Cerebellar cortex (tissue), 1 donor: ENCODE measurements at regions not wholly inside any gene's neighbourhood (a gene's known extent, or its start where the extent isn't known, plus 50 kb on each side); places are given as distances from the start of the nearest gene placed in this dataset.
A peak's percentile ranks its signal among the peaks of the same experiment; 100 is the strongest.
"Not testable (repeated sequence)": the region's sequence is repeated elsewhere in the genome, so short reads cannot be mapped to it uniquely, and the experiment has no call there.

Experiments used
- DNase-seq: peaks from one replicate; pipeline ENCODE4 v3.0.0-alpha.2; 2015; ENCODE audit warnings: low spot score

GRCh38 chr3:43236008-43236407 is 50.3 kb upstream of the SNRK start:
- no peak for DNase-seq

DNA sequence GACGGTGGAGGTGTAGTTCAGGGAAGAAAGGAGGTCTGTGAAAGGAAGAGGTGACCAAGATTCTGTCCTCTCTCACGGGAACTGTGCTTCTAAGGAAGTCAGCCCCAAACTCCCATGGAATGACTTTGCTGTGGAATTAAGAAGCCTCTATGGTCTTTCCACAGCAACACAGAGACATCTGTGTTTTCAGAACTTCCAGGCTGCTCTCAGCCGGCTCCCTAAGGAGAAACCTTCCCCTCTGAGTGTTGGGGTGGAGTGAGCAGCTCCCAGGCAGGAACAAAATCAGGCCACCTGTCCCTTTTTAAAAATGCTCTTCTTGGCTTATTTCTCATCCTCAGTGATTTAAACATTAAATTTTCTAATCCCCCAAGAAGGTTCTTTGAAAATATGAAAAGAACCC is 53.3 kb upstream of the SNRK start:
- DNase-seq = peak; percentile 63

DNA sequence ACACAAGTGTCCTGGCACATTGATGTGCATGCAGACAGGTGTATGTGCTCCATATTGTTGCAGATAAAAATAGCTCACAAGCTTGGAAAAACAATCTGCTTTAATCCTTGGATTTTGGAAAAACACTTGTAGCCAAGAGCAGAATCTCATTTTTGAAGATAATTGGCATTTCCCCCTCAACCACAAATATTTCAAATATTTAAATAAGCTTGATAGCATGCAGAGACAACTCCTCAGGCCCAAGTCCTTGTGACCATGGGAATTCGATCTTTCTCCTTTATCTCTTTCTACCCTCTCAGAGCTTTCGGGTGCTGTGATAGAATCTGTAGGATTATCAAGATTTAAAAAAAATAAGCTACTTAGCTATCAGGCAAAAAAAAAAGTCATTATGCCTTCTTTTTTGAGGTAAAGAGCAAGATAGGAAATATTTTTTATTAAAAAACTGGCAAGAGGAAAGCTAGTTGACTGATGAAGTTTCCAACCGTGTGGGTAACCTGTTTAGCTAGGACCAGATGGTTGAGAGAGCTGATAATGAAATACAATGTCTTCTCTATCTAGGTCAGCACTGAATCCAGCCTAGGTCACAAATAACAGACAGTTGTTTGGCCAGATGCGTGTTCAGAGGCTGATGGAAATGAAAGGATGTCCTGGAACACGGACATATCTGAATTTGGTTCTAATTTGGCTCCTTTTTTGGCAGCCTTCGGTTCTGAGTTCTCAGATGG is 54.9 kb upstream of the SNRK start:
- peak; percentile 83 for DNase-seq

GRCh38 chr3:43229865-43230264 is 56.5 kb upstream of the SNRK start:
- DNase-seq = not testable (repeated sequence)

DNA sequence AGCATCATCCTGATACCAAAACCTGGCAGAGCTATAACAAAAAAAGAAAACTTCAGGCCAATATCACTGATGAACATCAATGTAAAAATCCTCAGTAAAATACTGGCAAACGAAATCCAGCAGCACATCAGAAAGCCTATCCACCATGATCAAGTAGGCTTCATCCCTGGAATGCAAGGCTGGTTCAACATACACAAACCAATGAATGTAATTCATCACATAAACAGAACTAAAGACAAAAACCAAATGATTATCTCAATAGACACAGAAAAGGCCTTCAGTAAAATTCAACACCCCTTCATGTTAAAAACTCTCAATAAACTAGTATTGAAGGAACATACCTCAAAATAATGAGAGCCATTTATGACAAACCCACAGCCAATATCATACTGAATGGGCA is 58.7 kb upstream of the SNRK start:
- DNase-seq = not testable (repeated sequence)

- DNase-seq = no peak
Measured at GRCh38 chr3:43224405-43225073, 61.8 kb upstream of the SNRK start.

DNA sequence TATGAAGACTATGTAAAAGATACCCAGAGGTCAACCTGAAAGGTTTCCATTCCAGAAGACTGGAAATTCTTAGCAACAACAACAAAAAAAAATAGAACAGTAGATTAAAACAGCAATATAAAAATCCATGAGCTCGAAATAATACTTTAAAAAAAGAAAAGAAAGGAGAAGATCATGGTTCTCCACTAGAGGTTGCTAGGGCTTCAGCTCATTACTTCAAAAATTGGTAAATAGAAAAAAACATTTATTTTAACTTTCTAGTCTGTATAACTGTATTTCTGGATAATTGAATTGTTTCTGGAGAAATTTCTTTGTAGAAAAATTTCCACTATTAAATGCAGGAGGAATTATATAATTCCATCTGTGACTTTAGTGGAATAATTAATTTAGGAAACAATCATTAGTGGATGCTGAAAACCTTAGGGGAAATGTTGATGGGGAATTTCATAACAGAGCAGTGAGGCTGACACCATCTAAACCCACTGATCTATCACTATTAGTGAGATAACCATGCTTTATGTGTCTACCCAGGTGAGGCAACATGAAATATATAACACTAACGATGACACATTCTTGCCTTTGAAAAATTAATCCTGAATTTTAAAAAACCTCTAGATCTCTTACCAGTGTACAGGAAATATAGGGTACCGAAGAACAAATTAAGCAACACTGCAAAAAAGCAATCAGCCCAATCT is 62.5 kb upstream of the SNRK start:
- no peak for DNase-seq

DNA sequence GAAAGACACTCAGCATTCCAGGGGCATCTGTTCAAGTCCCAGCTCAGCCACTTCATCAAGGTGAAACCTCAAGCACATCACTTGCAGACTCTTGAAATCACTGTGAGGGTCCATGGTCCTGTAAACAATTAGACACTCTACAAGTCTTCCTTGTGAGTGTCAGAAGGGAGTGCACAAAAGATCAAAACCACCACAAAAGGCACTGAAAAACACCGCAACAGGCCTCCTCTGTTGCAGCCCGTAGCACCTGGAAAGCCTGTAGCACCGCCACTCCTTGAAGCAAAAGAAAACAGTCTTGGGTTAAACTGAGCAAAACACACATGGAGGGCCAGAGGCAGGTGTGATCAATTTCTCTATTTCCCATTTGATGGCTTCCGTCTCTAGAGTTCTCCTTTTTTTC is 63.8 kb upstream of the SNRK start:
- no peak for DNase-seq

DNA sequence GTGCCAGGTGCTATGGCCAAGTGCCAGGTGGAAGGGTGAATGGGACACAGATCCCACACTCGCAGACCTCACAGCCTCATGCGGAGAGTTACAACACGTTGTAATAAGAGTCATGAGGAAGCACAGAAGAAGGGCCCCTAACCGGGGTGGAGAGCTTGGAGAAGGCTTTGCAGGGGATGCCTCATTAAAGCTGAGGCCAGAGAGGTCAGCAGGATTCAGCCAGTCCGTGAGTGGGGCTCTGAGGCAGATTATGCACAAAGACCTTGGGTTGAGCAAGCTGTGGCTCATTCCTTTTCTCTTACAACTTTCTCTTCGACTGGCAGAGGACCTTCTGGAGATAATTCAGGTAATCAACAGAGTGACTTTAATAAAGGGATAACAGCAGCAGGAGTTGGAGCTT is 65.3 kb upstream of the SNRK start:
- DNase-seq = no peak

DNA sequence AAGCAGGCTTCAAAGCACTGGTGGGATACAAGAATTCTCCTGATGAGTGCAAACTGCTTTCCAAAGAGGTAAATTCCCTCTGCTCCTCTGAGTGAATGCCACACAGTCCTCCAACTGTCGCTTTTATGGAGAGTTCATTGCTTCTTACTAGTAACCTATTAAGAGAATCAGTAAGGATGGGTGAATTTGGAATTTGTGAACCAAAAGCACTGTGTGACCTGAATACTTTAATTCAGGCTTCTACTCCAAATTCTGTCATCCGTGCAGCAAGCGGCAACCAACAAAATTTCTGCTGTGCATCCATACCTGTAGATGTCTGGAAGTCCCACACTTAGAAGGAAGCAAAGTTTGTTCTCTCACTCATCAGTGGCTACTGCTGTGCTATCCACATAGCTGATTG is 66.7 kb upstream of the SNRK start:
- no peak for DNase-seq

DNA sequence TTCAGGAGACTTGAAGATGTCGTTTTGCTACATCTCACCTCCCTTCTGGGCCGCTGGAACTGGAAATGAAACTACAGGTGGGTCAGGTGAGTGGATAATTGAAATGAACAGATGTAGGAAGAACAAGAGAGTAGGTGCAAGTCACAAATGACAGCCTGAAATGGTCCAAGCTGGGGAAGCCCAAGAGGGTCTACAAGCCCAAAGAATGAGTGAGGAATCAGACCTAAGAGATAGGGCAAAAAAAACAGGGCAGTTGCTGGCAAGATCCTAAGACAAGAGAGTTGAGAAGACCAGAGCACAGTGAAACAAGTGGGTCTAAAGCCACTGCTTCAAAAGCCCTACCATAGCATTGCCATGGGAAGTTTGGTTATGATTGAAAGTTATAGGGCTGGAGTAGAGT is 67.4 kb upstream of the SNRK start:
- no peak for DNase-seq

- no peak for DNase-seq
Measured at GRCh38 chr3:43218156-43218555, 68.2 kb upstream of the SNRK start.

- no peak for DNase-seq
Measured at GRCh38 chr3:43217633-43218032, 68.7 kb upstream of the SNRK start.

- DNase-seq = no peak
Measured at GRCh38 chr3:43217206-43217605, 69.1 kb upstream of the SNRK start.

GRCh38 chr3:43215663-43216275 is 70.6 kb upstream of the SNRK start:
- DNase-seq = no peak

GRCh38 chr3:43215138-43215537 is 71.2 kb upstream of the SNRK start:
- no peak for DNase-seq

DNA sequence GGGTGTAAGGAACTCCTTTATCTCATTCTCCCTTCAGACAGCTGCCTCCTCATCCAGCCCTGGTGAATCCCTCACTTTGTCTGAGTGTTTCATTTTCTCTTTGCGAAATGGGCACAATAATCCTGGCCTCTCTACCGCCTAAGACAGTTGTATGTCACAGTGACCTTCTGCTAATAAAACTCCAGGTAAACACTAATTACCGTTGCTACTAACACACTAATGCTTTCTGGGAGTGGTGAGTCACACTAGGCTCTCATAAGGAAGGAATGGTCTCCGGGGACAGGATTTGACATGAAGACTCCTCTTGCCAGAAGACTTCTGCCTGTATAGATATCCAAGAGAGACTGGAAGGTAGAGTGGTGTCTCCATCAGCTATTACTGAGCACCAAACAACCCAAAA is 71.7 kb upstream of the SNRK start:
- no peak for DNase-seq

GRCh38 chr3:43213631-43214030 is 72.7 kb upstream of the SNRK start:
- DNase-seq = no peak

GRCh38 chr3:43212914-43213611 is 73.3 kb upstream of the SNRK start:
- DNase-seq = no peak

- peak; percentile 75 for DNase-seq
Measured at GRCh38 chr3:43211681-43212080, 74.7 kb upstream of the SNRK start.

GRCh38 chr3:43210049-43211027 is 76.0 kb upstream of the SNRK start:
- DNase-seq = peak; percentile 79
